Activated CD4-positive, alpha-beta T cell treated with anti-CD3 and anti-CD28 coated beads, Interleukin-2, Interleukin-6, amounts not matched to agents 100 ng/mL and 50 ng/mL, durations not matched to agents 16 hours and 8 hours (primary cell): ENCODE measurements at regions not wholly inside any gene's neighbourhood (a gene's known extent, or its start where the extent isn't known, plus 50 kb on each side); places are given as distances from the start of the nearest gene placed in this dataset.
A peak's percentile ranks its signal among the peaks of the same experiment; 100 is the strongest.

ENCODE experiments used
- DNase-seq: peaks from one replicate; pipeline ENCODE4 v3.0.0-alpha.2; 2020

GRCh38 chr19:30083125-30083681 lies 141.2 kb downstream of the URI1 start:
- DNase-seq, result no peak

DNA sequence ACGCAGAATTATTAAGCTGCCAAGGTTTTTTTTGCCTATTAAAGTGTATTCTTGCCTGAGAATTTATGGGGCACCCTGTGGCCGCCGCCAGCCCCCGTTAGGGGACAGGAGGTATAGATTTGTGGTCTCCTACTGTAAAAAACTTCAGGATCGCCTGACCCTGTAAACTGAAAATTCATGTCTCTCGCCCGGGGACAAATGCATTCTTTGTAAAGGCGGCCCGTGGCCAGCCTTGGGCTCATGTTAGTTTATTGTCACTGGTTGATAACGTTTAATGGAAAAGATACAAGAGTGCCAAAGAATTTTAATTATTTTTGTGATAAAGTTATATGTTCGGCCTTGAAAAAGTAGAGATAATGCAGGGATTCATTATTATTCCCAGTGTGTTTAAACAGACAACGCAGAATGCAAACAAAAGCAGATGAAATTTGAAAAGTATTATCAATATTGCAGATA lies 141.7 kb downstream of the URI1 start:
- no peak for DNase-seq

DNA sequence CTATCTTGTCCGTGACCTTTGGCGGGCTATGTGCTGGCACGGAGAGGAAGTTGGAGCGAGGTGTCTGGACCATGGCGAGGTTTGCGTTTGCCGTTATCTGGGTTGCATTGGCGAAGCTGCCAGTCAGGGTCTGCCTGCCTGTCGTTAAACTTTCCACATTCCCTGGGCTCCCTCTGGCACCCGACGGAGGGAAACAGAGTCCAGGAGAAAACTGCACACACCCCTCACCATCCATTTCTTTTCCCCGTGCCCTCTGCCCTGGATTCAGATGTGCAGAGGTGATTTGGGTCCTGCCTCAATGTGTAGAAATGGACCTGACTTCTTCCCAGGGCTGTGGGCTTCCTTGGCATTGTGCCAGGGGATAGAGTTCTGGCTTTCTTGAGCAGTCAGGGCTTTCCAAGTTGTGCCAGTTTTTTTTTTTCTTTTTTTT lies 142.4 kb downstream of the URI1 start:
- DNase-seq, result no peak

GRCh38 chr19:30085394-30085793 lies 143.4 kb downstream of the URI1 start:
- DNase-seq, result peak; percentile 6

DNA sequence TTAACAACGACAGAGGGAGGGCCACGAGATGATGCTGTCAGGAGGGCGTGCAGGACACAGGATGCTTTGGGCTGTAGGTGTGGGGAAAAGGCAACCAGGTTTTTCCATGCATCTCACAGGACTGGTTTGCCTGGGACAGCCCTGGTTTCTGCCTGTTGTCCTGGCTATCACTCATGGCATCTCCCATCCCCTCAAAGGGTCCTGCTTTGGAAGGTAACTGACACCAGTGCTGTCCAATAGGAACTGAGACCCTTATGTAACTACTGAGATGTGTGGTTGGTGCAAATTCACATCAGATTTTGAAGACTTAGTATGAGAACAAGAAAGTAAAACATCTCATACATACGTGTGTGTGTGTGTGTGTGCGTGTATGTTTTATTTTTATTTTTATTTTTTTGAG lies 144.2 kb downstream of the URI1 start:
- DNase-seq, result no peak

- DNase-seq, result no peak
These were observed 144.9 kb downstream of the URI1 start for GRCh38 chr19:30086916-30087315.

DNA sequence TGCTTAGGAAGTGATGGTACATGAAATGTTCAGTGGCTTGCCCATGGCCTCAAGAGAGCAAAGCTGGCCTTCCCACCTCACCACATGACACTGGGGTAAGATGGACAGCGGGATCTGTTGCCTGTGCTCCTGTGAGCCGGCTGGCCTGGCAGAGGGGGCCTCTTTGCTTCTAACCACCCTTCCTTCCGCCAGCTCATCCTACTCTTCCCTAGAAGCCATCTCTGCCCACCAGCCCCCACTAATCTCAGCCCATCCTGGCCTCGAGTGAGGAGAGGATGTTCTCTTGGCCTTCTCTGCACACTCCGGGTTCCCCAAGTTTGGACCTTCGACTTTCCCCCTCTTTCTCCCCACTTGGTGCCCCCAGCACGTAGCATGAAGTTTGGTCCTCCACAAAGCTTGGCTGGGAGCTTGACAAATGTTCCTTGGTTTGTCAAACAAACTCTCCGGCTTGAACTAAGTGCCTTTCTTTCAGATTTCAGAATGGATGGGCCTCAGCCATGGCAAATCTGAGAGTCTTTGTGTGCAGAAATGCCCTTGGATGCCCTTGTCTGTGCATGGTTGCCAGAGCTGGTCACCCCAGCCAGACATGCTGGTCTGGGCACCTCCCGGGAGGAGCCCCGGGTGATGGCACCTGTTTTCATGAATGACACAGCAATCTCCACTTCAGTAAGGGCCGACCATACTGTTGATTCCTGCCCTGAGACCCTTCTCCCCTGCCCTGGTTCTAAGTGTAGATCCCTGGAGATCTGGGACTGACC lies 145.5 kb downstream of the URI1 start:
- DNase-seq, result no peak

DNA sequence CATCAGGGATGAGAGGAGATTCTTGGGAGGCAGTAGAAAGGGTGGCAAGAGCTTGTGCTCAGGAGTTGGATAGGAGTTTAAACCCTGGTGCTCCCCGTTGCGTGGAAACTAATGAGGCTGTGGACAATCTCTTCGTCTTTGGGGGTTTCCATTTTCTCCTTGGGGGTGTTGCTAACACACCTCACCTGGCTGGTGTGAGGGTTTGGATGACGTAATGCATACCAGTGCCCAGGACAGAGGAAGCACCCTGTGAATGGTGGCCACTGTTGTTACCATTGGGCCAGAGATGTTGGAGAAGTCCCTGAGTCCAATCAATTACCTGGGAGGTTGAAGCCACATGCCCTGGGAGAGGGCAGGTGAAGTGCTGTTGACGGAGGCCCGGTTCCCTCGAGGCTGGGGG lies 146.5 kb downstream of the URI1 start:
- no peak for DNase-seq

GRCh38 chr19:30089086-30089665 lies 147.1 kb downstream of the URI1 start:
- DNase-seq, result no peak

- no peak for DNase-seq
These were observed 148.4 kb downstream of the URI1 start for GRCh38 chr19:30090476-30090875.

- DNase-seq, result no peak
These were observed 148.9 kb downstream of the URI1 start for GRCh38 chr19:30090963-30091362.

DNA sequence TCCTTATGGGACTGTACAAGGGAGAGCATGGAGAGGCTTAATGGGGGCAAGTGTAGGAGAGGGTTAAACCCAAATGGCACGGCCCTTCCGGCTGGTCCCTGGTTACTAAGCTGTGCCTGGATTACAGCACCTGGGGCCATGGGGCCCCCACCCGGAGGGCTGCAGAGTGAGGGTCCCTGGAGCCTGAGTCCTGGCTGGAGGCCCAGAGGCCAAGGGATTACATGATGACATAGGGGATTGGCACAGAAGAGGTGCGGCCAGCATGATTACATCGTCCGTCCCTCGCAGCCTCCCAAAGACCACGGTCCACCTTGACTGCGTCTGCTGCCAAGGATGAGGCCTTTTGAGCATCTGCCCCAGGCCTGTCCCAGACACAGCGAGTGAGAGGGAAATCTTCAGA lies 149.4 kb downstream of the URI1 start:
- no peak for DNase-seq

- no peak for DNase-seq
These were observed 149.8 kb downstream of the URI1 start for GRCh38 chr19:30091856-30092255.

- DNase-seq, result no peak
These were observed 150.9 kb downstream of the URI1 start for GRCh38 chr19:30092721-30093569.

GRCh38 chr19:30093966-30094755 lies 152.1 kb downstream of the URI1 start:
- no peak for DNase-seq

DNA sequence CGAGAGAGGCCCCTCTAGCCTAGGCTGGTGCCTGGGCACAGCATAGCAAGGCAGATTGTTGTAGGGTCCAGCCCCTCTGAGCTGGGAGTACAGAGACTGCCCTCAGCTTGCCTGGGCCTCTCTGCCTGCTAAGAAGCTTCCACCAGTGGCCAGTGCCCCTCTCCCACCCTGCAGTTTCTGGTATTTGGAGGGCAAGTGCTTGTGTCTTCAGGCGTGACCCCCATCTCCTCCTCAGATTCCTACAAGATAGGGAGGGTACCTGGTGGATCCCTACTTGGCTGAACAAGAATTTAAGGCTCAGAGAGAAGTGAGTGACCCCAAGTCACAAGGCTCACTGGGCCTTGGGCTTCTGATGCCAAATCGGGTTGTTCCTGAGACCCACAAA lies 152.7 kb downstream of the URI1 start:
- DNase-seq, result no peak

DNA sequence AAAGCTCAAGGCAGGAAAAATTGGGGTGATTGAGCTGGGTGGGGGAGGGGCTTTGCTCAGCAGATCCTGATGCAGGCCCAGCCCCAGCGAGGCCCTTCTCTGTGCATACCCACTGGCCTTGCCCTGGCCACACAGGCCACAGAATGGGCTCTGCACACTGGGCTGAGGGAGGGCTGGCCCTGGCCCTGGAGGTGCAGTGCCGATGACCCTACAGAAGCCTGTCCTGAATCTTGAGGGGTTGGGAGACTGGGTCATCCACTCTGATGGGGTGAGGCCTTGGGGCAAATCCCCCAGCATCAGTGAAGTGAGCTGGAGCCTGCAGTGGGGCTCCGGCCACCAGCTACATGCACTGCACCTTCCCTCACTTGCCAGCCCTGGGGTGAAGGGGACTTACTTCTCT lies 153.1 kb downstream of the URI1 start:
- no peak for DNase-seq

DNA sequence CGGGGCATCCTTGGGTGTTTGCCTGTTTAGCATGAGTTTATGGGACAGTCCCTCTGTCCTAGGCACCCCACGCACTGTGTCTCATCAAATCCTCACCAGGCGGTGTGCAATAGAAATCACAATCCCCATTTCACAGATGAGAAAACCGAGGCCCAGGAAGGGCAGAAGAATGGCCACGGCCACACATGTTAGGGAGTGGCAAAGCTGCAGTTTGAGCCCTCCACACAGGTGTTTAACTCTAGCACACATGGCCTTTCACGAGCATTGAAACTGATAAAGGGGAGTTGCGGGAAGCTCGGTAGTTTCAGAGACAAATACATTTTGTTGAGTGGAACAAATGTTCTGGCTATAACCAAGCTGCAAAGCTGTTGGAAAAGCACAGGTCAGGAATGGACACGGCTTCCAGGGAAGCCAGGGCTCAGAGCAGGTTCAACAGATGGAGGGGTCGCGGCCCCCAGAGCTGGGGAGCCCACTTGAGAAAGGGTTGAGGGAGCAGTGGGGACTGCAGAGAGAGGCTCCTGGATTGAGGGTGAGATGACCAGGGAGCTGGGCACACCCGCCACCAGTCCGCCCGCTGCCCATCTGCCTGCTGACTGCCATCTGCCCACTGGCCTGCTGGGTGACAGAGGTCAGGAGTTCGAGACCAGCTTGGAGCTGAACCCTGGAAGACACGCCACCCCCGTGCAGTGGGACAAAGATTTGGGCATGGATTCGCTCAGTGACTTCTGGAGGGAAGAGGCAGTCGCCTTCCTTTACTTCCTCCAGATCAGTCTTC lies 154.7 kb downstream of the URI1 start:
- DNase-seq, result no peak

DNA sequence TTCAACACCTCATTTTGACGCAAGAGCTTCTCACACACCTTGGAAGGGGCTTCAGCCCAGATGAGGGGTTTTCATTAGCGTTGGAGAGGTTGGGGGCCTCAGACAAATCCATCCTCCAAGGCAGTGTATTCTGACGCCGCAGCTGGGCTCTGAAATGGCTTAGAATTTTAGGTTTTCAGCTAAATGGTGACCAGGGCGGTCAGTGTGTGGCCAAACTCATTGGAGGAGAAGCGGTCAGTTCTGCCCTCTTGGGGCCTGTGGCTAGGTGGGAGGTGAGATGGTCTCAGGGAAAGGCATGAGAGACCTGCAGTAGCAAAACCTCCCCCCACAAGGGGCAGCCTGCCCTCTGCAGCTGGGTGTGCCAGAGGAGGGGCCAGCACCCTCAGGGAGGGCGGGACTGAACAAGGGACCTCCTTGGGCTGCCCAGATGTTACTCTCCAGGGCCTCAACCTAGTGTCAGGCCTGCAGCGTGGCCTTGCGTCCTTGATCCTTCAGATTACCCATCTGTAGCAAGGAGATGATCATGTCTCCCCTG lies 155.8 kb downstream of the URI1 start:
- no peak for DNase-seq

GRCh38 chr19:30102239-30102638 lies 160.2 kb downstream of the URI1 start:
- DNase-seq, result no peak

- no peak for DNase-seq
These were observed 160.6 kb downstream of the URI1 start for GRCh38 chr19:30102666-30103065.

DNA sequence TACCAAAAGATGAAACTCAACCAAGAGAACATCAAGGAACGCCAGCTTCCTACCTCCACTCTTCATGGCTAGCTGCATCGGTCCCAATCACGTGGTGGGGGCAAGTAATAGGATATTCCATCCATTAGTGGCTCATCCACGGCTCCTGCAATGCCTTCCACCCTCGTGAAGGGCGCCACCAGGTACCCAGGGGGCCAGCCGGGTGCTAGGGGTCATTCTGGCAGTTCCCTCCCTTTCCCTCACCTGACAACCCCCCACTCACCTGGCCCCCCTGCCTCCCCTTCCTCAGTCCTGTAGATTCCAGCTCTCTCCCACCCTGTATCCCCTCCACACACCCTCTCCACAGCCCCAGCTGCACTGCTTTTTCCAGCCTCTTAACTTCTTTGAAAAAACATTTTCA lies 161.9 kb downstream of the URI1 start:
- no peak for DNase-seq
